ENCODE measurements at regions not wholly inside any gene's neighbourhood (a gene's known extent, or its start where the extent isn't known, plus 50 kb on each side); places are given as distances from the start of the nearest gene placed in this dataset.

- TF ChIP-seq CTCF (IDR thresholded peaks at IDR 0.05; ENCODE audit: low read depth, low read length) (no peak), POLR2A (IDR thresholded peaks at IDR 0.05; ENCODE audit: extremely low read depth, insufficient read length) (no peak)
These were observed 50.1 kb upstream of the SMOC2 start for GRCh38 chr6:168390749-168391420.

All from NB4 (cell line).